ENCODE measurements at regions not wholly inside any gene's neighbourhood (a gene's known extent, or its start where the extent isn't known, plus 50 kb on each side); places are given as distances from the start of the nearest gene placed in this dataset.

- H3K9me3 Mint-ChIP-seq: no peaks in the 10 kb centered on the region
- no peak for DNase-seq (ENCODE audit: low read depth, low spot score)
- no peaks in the 10 kb centered on the region for H3K4me1 Mint-ChIP-seq
- TF ChIP-seq CTCF (conservative IDR thresholded peaks at IDR 0.05): no peak
- H3K4me3 Mint-ChIP-seq: no peak overlapping the region
- H3K36me3 Mint-ChIP-seq (ENCODE audit: low read depth): no peaks in the 10 kb centered on the region
- H3K27me3 Mint-ChIP-seq (ENCODE audit: low read depth): no peaks in the 10 kb centered on the region
- no peak overlapping the region for H3K27ac Mint-ChIP-seq (ENCODE audit: unreplicated experiment)
Measured at GRCh38 chr4:125760201-125760819, 445.6 kb downstream of the FAT4 start.

GRCh38 chr4:125760956-125761355 lies 446.2 kb downstream of the FAT4 start:
- H3K4me1 Mint-ChIP-seq: no peaks in the 10 kb centered on the region
- no peak overlapping the region for H3K4me3 Mint-ChIP-seq
- no peak for TF ChIP-seq CTCF (conservative IDR thresholded peaks at IDR 0.05)
- DNase-seq (ENCODE audit: low read depth, low spot score): no peak
- H3K27me3 Mint-ChIP-seq (ENCODE audit: low read depth): no peaks in the 10 kb centered on the region
- no peak overlapping the region for H3K27ac Mint-ChIP-seq (ENCODE audit: unreplicated experiment)
- no peaks in the 10 kb centered on the region for H3K36me3 Mint-ChIP-seq (ENCODE audit: low read depth)
- no peaks in the 10 kb centered on the region for H3K9me3 Mint-ChIP-seq

GRCh38 chr4:125762537-125762936 lies 447.8 kb downstream of the FAT4 start:
- no peaks in the 10 kb centered on the region for H3K27me3 Mint-ChIP-seq (ENCODE audit: low read depth)
- H3K4me1 Mint-ChIP-seq: no peaks in the 10 kb centered on the region
- H3K4me3 Mint-ChIP-seq: no peak overlapping the region
- H3K9me3 Mint-ChIP-seq: no peaks in the 10 kb centered on the region
- TF ChIP-seq CTCF (conservative IDR thresholded peaks at IDR 0.05): peak; percentile 21
- DNase-seq (ENCODE audit: low read depth, low spot score): no peak
- no peak overlapping the region for H3K27ac Mint-ChIP-seq (ENCODE audit: unreplicated experiment)
- no peaks in the 10 kb centered on the region for H3K36me3 Mint-ChIP-seq (ENCODE audit: low read depth)

GRCh38 chr4:125765941-125766340 lies 451.2 kb downstream of the FAT4 start:
- H3K4me1 Mint-ChIP-seq: no peaks in the 10 kb centered on the region
- DNase-seq (ENCODE audit: low read depth, low spot score): no peak
- H3K9me3 Mint-ChIP-seq: no peaks in the 10 kb centered on the region
- no peak for TF ChIP-seq CTCF (conservative IDR thresholded peaks at IDR 0.05)
- no peaks in the 10 kb centered on the region for H3K36me3 Mint-ChIP-seq (ENCODE audit: low read depth)
- H3K27me3 Mint-ChIP-seq (ENCODE audit: low read depth): no peaks in the 10 kb centered on the region
- H3K27ac Mint-ChIP-seq (ENCODE audit: unreplicated experiment): no peak overlapping the region
- no peak overlapping the region for H3K4me3 Mint-ChIP-seq

- Mint-ChIP-seq H3K4me3 (no peak overlapping the region), H3K36me3 (ENCODE audit: low read depth) (peaks cover 3% of the 10 kb centered on the region), H3K9me3 (peaks cover 9% of the 10 kb centered on the region), H3K27ac (ENCODE audit: unreplicated experiment) (no peak overlapping the region), H3K27me3 (ENCODE audit: low read depth) (no peaks in the 10 kb centered on the region), H3K4me1 (no peaks in the 10 kb centered on the region)
- no peak for TF ChIP-seq CTCF (conservative IDR thresholded peaks at IDR 0.05)
- no peak for DNase-seq (ENCODE audit: low read depth, low spot score)
Measured at GRCh38 chr4:125770814-125771398, 456.2 kb downstream of the FAT4 start.

All from neural crest cell (in vitro differentiated cells).